Stimulated activated CD8-positive, alpha-beta memory T cell treated with anti-CD3 and anti-CD28 coated beads, Interleukin-4, amount 100 ng/mL, for 48 hours (primary cell): ENCODE measurements at regions not wholly inside any gene's neighbourhood (a gene's known extent, or its start where the extent isn't known, plus 50 kb on each side); places are given as distances from the start of the nearest gene placed in this dataset.

ENCODE experiments used
- DNase-seq: peaks from one replicate; pipeline ENCODE4 v3.0.0-alpha.2; 2020

DNA sequence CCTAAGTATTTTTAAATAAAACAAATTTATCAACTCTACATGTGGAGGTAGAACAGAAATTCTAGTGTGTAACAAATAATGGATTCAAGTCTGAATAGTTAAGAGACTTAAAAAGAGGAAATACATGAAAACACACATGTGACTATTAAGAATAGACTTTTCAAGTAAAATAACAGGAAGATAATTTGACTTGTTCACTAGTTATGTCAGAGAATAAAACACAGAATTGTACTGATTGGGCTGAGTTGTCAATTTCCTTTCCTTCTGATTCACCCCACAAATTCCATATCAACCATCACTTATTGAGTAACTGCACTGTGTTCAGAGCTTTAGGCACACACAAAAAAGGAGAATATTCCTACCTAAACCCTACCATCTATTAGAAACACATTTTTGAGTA, 557.2 kb downstream of the TUSC7 start:
- no peak for DNase-seq

DNA sequence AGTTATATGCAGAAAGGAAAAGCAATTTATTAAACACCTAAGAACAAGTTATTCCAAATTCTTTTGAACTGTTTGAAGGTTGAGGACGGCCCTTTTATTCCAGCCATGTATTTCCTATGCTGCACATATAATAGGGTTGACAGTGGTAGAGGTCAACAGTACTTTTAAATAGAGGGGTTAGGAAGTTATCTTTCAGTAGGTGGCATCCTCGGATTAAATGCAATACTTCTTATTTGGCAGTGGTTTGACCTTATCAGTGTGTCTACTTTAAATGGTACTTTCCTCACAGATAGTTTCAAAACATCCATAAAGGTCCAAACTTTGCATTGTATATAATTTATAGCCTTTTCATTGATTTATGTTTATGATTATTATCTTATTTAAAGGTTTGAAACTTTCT, 558.7 kb downstream of the TUSC7 start:
- DNase-seq, result no peak

DNA sequence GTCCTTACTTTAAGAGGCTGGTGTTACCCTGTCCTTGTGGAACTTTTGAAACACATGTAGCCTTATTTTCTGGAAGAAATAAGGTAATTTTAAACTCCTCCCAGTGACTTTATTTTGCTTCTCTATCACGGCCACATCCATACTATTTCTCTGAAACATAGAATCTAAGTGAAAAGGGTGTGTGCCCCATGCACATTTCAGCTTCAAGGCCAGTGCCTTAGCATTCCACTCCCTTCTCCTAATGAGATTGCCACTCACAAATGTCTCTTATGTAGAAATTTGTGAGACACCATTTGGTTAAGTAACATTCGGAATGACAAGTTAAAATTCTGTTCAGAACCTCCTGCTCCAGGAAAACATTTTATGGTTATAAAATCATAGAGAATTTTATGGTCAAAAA, 562.7 kb downstream of the TUSC7 start:
- DNase-seq, result no peak

DNA sequence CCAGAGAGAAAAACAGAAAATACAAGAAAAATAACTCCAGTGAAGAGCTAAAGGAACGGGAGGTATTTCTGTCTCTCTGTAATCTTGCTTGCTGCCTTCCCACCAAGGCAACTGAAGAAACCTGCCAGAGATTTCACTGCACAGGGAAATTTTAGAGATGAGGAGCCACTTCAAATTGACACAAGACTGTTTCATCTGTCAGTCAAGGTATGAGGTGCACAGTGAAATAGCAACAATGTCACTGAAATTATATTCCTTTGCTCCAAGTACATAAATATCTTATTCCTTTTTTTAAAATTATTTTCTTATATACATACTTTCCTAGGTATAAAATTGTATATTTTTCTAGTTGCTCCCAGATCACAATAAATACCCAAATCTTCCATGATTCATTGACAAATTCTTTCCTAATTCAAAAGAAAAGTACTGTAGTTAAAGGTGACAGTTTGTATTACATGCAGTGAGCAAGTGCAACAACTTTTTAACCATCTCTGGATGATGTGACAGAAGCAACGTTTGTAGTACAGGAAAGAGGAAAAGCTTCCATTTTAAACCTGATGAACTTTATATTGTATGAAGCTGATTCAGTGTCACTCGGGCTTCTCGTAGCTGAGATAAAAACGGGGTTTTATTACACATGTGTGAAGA, 563.4 kb downstream of the TUSC7 start:
- DNase-seq, result no peak

DNA sequence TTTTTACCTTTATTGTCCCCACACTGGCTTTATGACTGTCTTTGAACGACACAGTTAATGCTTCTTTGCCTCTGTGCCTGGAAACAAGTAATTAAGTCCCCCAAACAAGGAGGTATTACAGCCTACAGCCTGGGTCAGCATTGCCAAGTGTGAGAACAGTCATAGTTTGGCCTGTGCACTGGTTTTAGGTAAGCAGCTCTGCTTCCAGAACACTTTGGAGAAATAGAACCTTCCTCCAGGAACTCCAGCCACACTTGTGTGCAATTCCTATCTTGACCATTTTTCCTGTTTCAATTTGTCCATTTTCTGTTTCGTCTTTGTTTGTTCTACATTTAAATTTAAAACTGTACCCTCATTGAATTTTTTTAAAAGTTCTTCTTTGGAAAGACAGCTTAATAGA, 568.2 kb downstream of the TUSC7 start:
- no peak for DNase-seq

DNA sequence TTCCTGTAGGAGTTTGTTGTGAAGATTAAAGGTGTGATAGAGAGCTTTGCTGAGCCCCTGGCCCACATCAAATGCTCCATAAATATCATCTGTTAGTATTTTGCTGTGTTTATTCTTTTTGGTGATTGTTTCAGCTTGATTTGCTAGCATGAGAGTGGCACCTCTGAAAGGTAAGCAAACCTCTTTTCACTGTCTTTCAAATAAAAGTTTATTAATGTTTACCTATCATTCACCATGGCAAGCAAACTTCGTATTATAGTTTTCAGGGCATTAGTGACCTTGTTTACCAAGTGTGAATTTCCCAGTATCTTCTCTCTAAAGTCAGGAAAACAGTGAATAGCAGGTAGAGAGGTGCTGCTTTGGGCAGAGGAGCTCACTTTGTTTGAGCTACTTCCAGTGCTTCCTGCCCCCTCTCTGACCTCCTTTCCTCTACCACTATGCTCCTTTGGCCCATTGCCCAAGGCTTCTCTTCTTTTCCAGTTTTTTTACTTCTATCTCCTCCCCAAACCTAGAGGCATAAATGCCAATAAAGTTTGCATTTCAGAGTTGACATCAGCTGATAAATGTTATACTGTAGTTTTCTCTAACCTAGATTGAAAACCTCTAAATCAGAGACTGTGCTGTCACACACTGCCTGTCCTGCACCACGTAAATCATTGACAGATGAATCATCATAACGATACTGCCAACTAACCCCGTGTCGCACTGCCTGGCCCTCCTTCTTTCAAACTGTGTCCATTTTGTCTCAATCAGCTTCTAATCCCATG, 569.0 kb downstream of the TUSC7 start:
- DNase-seq, result no peak

DNA sequence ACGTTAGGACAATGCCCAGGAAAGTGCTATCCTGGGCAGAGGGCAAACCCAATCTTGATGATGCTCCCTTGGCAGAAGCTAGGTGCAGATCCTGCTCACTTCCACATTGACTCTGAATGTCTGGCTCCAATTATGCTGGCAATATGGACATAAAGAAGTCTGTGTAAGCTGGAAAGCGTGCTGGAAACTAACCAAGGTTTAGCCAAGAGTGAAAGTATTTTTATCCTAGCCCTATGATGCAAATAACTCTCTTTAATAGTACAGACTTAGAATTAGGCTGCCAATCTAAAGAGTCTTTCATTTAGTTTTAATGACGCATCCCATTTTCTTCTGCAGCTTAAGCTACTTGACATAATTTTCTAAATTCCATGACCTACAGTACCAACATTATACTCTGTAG, 571.8 kb downstream of the TUSC7 start:
- no peak for DNase-seq

DNA sequence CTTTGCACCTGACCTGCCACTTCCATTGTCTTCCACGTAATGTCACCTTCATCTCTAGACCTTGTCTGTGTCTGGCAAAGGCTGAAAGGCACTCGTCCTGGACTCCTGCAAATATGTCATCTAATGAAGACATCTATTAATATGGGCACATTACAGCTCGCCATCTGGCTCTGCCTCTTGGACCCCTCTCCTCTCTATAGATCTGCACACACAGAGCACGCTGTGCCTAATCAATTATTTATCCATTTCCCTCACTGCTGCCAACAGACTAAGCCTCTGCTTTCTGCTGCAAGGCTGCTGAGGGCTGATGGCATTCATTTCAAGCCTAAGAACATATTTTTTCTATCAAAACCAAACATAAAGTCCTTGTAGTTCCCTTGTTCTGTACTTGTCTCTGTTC, 573.0 kb downstream of the TUSC7 start:
- no peak for DNase-seq

DNA sequence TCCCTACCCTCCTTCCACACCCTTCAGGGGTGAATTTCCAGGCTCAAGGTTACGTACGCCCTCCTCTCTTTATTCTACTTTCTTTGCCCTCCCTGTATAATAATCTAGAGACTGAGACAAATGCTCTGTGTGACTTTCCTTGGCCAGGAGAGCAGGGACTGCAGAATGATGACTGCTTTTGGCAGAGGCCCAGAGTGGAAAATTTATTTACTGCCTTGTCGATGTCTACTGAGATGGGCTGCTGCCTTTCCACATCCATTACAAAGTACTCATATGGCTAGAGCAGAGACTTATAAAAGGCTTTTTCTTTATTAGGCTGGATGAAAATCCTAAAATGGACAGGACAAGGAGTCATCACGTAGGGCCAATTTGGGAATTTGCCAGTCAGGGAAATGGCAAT, 576.2 kb downstream of the TUSC7 start:
- no peak for DNase-seq

DNA sequence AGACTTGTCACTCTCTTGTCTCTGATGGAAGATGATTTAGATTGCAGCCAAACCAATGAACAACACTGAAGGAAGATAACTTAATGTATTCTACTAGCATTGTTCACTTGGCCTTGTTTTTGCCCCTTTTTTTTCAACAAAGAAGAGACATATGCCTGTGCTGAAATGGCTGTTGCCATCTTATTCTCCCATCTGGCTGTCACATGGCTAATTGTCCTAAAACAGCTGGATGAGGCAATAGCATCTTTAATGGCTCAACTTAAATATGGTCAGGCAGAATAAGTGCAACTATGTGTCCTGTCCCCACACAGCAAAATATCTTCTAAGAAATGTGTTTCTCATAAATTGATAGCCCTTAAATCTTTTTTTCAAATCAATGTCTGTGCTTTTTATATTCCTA, 576.9 kb downstream of the TUSC7 start:
- DNase-seq, result no peak

DNA sequence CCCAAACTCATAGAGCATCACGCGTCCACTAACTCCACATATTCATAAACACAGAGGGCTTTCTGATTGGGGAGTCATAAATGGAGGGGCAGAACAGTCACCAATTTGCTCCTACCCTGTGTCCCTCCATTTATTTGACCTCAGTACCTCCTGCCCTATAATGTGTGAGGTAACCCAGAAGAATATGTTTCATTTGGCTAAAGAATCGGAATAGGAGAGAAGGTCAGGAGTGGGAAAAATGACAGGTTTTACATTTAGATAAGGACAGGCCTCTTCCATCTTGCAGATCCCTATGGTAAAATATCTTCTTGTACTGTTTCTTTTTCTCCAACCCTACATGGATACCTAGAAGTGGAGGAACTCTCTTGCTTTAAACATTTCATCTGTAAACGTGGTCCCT, 578.0 kb downstream of the TUSC7 start:
- no peak for DNase-seq

DNA sequence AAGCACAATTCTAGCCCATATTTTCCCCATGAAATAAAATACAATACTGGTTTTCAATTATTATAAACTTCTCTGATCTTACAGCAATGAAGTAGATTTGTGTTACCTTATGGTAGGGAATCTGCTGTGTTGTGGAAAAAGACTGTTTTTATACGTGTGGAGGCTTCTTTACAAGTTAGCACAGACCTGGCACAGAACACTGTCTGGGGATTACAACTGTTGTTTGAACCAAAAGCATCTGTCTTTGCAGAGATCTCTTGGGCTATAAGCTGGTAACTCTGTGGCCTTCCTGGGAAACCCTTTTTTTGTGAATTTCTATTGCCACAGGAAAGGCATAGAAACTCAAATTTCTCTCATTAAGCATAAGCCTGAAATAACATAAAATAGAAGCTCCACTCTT, 581.9 kb downstream of the TUSC7 start:
- DNase-seq, result no peak

DNA sequence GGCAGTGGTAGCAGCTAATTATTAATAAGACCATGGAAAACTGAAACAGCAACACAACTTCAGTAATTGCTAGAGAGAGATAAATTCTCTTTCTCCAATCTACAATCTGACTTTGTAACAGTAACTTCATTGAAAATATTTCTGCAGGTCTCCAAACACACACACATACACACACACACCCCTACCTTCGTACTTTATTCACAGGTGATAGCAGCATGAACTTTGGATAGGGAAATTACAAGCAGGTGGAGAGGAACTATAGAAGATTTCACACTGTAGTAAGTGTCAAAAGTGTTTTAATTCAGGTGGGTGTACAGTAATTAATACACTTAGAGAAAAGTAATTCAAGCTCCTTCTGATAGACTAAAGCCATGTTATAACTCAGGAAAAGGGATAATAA, 587.5 kb downstream of the TUSC7 start:
- DNase-seq, result no peak

DNA sequence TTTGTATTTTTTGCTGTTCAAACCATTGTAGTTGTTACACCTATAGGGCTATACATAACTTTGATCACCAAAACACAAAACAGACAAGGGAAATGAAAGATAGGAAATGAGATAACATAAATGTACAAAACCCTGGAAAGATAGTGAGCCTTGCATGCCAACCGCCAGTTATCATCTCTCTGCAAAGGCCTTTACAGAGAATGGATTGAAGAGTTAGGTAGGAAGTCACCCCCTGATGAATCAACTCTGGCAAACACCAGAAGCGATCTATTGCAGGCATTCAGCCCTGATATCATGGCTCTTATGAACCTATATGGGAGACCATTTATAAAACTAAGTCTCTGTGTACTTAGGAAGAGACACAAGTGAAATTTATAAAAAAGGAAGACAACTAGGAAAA, 588.0 kb downstream of the TUSC7 start:
- no peak for DNase-seq

DNA sequence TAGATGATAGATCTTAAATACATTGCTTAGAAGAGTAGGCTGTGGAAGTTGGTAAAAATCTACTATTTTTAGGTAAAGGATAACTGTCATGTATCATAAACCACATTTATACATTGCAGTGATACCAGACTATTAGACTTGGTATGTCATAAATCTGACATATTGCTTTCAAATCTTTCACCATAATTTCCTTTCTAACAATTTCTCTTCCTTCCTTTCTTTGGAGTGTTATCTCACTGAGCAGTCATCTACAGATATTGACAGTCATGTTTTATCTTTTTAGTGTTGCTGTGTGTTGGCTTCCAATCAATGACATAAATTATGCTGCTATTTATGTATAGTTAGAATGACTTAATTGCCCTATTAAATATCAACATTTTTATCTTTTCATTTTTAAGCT, 588.7 kb downstream of the TUSC7 start:
- no peak for DNase-seq

DNA sequence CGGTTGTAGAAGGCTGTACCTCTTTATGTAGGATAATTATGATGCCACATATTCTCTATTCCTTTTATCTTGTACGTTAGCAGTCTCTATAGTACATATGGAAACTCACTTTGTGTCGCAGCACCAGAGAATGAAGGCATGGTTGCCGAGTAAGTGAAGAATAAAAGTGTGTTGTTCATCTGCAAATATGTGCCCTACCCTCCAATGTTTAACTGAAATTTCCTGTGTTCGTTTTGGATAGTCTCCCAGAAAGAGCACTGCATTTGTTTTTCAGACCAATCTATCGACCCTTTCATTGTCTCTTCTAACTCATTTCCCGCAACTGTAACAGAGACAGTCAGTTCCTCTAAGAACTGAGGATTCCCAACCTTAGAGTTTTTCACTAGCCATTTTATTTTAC, 592.8 kb downstream of the TUSC7 start:
- DNase-seq, result no peak

DNA sequence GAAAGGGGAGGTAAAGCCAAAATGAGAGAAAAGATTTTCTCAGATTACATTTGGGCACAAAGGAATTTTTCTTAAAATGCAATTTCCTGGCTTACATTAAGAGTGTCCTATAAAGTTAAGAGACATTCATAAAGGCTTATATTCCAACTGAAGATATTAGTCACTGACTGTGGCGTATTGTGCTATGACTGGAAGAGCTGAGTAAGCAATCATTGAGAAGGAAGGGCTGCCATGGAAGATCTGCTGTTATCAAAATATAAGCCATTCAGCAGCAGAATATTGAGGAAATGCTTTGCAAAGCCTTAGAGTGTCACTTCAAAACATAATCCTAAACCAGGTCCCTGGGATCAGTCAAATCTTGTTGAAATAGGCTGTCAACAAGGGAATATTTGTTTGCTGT, 593.9 kb downstream of the TUSC7 start:
- DNase-seq, result no peak

DNA sequence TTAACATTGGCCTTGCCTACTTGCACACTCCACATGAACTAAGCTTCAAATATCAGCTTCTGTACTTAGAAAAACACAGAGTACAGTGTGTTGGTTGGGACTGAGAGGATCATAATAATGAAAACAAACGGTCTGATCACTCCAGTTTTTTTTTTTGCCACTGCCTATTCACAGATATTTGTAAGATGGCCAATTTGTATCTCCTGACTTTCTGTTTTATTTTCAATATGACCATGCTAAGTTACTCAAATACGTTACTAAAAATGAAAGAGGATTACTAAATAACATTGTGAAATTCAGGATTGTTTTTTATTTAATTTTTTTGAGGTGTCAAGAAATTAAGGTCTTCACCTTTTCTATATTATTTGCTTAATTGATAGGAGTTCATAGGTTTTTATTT, 595.1 kb downstream of the TUSC7 start:
- DNase-seq, result no peak

DNA sequence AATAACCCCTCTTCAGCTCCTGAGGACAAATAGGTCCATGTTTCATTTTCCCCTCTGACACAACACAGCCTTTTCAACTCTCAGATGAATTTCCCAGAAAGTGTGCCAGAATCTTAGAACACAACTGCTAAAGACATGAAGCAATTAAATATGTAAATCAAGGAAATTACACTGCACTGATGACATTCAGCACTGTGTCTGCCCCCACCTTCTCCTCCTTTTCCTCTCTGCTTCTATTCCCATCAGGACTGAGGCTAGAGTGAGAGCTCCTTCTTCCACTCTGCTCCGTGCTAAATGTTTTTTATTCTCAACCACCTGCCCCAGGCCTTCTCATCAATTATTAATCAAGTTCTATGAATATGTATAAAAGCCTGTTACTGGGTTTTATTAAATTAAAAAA, 596.1 kb downstream of the TUSC7 start:
- DNase-seq, result no peak

DNA sequence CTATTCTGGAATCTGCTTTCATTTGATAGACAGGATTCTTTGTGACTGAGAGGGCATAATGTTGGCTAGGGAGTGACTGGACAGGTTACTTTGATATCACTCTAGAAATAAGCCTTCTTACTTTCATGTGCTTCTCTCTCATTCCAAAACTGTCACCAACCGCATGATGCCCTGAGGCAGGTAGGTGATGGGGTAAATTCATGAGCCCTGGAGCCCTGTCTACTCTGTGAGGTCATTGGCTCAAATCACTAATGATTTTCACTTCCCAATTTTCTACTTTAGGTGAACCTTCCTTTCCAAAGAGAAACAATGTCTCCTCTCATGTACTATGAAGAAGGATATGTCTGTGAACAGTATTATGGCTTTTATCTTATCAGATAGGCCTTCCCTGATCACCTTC, 596.7 kb downstream of the TUSC7 start:
- no peak for DNase-seq

DNA sequence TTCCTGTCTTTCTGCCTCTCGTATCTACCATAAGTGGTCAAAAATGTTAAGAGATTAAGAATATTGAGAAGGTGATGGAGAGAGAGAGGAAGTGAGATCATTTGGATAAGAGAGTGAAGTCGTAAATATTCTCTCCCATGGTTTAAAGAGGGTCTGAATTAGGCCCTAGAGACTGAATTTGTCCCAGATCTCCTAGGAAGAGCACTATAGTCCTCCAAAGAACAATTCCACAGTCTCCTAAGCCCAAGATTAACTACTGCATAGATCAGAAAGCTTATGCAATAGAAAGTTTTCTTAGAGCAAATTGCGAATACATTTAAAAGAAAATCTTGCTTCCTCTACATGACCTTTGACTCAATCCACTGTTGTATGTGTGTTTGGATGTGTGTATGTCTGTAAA, 598.8 kb downstream of the TUSC7 start:
- no peak for DNase-seq

DNA sequence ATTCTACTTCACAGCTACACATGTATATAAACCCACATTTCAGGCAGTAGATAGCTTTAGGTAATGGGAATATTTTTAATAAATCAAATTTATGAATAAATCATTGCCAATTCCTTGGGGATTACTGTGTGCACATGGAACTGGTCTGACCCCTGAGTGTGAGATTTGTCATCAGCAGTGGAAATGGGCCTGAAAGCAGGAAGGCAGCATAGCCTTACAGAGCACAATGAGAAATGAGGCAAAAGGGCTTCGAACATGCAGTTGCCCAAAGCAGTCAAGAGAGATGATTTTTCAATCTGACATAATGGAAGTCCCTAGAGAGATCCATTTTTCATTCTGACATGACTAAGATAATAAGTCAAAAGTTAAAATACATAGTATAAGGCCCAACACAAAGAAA, 599.2 kb downstream of the TUSC7 start:
- no peak for DNase-seq

DNA sequence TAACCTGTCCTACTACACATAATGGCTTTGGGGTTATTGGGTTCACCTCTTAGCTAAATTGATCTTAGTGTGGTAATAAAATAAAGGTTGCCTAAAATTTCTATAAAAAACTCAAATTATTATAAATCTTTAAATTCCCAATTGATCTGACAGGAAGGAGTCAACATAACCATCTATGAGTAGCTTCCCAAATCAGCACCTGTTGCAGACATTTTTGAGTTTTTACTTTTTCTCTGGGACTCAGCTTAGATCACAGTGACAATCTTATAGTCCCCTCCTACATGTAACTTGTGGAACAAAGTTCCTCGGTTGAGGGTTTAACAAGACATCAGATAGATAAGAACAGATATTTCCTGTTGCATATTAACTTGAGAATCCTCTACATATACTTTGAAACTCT, 601.0 kb downstream of the TUSC7 start:
- DNase-seq, result no peak

DNA sequence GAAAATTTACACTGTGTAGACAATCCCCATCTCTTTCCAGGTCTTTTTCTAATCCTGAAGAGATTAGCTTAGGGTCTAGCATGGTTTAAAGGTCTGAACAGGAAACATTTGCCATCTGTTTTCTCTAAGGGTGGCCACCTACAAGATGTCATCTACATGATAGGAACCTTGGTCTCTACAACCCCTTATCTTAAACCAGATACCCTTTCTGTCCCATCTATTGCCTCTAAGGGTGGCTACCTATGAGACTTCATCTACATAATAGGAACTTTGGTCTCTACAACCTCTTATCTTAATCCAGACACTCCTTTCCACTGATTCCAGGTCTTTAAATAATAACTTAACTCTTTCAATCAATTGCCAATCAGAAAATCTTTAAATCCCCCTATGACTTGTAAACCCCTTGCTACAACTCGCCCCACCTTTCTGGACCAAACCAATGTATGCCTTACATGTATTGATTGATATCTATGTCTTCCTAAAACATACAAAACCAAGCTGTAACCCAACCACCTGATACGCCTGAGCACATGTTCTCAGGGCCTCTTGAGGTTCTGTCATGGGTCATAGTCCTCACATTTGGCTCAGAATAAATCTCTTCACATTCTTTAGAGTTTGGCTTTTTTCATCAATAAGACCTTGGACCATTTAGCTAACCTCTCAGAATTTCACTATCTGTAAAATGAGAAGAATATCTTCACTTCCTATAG, 605.0 kb downstream of the TUSC7 start:
- no peak for DNase-seq
